Liver (tissue), 3 donors: ENCODE measurements at regions not wholly inside any gene's neighbourhood (a gene's known extent, or its start where the extent isn't known, plus 50 kb on each side); places are given as distances from the start of the nearest gene placed in this dataset.

Experiments
- ATF3 ChIP-seq: IDR thresholded peaks from 2 replicates; pipeline ENCODE4 v1.6.1; 2016; ENCODE audit warnings: antibody characterized with exemption
- CTCF ChIP-seq: fragments of 150-350 bp; IDR thresholded peaks from 2 replicates; pipeline ENCODE4 v1.5.1; 2017; ENCODE audit warnings: improper control_type of control experiment, low read depth, low read length; ENCODE audit not compliant: missing input control
- EGR1 ChIP-seq, 2 donors: IDR thresholded peaks; 2 replicates each; pipeline ENCODE4 v1.6.1; 2016 to 2018; ENCODE audit warnings: antibody characterized with exemption in 2 of 2, low read depth in 2 of 2
- FOXA1 ChIP-seq: IDR thresholded peaks from 2 replicates; pipeline ENCODE4 v1.6.1; 2016; ENCODE audit warnings: antibody characterized with exemption
- GABPA ChIP-seq, 2 donors: IDR thresholded peaks in 1 of 2; conservative IDR thresholded peaks in 1 of 2; 2 replicates each; pipeline ENCODE4 v1.6.1; 2016; ENCODE audit warnings: antibody characterized with exemption in 2 of 2, mild to moderate bottlenecking in 1 of 2, moderate library complexity in 1 of 2
- JUND ChIP-seq, 2 donors: IDR thresholded peaks; 2 replicates each; pipeline ENCODE4 v1.6.1; 2016; ENCODE audit warnings: antibody characterized with exemption in 2 of 2
- NR2F2 ChIP-seq: IDR thresholded peaks from 2 replicates; pipeline ENCODE4 v1.6.1; 2016; ENCODE audit warnings: antibody characterized with exemption
- RAD21 ChIP-seq, 2 donors: IDR thresholded peaks; 2 replicates each; pipeline ENCODE4 v1.6.1; 2016; ENCODE audit warnings: antibody characterized with exemption in 2 of 2, mild to moderate bottlenecking in 2 of 2
- REST ChIP-seq: IDR thresholded peaks from 2 replicates; pipeline ENCODE4 v1.6.1; 2016; ENCODE audit warnings: antibody characterized with exemption, mild to moderate bottlenecking
- RXRA ChIP-seq, 2 donors: IDR thresholded peaks; 2 replicates each; pipeline ENCODE4 v1.6.1; 2017 to 2018; ENCODE audit warnings: antibody characterized with exemption in 2 of 2, mild to moderate bottlenecking in 1 of 2
- SP1 ChIP-seq: IDR thresholded peaks from 2 replicates; pipeline ENCODE4 v1.6.1; 2018; ENCODE audit warnings: antibody characterized with exemption, mild to moderate bottlenecking
- TAF1 ChIP-seq: conservative IDR thresholded peaks from 2 replicates; pipeline ENCODE4 v1.6.1; 2016; ENCODE audit warnings: antibody characterized with exemption, mild to moderate bottlenecking
- YY1 ChIP-seq: IDR thresholded peaks from 2 replicates; pipeline ENCODE4 v1.6.1; 2016; ENCODE audit warnings: antibody characterized with exemption, mild to moderate bottlenecking
- ZBTB33 ChIP-seq: IDR thresholded peaks from 2 replicates; pipeline ENCODE4 v1.6.1; 2016; ENCODE audit warnings: antibody characterized with exemption
- donor health status: healthy.
- donor health status: healthy.

- TF ChIP-seq CTCF, result peak; percentile 31
- TF ChIP-seq GABPA (IDR thresholded peaks at IDR 0.05 in 1 of 2, conservative IDR thresholded peaks at IDR 0.05 in 1 of 2), result no peak
- no peak for TF ChIP-seq TAF1
- TF ChIP-seq SP1, result no peak
- TF ChIP-seq FOXA1, result no peak
- no peak for TF ChIP-seq JUND (IDR thresholded peaks at IDR 0.05)
- no peak for TF ChIP-seq REST
- TF ChIP-seq RXRA (IDR thresholded peaks at IDR 0.05), result no peak
- TF ChIP-seq RAD21 (IDR thresholded peaks at IDR 0.05), result peak; percentile 37 to 53
- TF ChIP-seq ZBTB33, result no peak
- no peak for TF ChIP-seq YY1
- no peak for TF ChIP-seq NR2F2
- no peak for TF ChIP-seq ATF3
- no peak for TF ChIP-seq EGR1 (IDR thresholded peaks at IDR 0.05; ENCODE audit: low read depth in 2 of 2)
Observed at GRCh38 chr4:156378033-156378665, 424.5 kb upstream of the CTSO start.
